Upper lobe of left lung (tissue), 4 donors: ENCODE measurements at regions not wholly inside any gene's neighbourhood (a gene's known extent, or its start where the extent isn't known, plus 50 kb on each side); places are given as distances from the start of the nearest gene placed in this dataset.

Source experiments
- POLR2A ChIP-seq, 4 donors: fragments of 450-650 bp; IDR thresholded peaks; one replicate each; pipeline ENCODE4 v1.5.1; 2016 to 2017; ENCODE audit warnings: antibody characterized with exemption in 4 of 4, mild to moderate bottlenecking in 2 of 4
- POLR2AphosphoS5 ChIP-seq, 2 donors: sonication (generic); formaldehyde crosslinking; IDR thresholded peaks; one replicate each; pipeline ENCODE4 v1.5.1; 2017; ENCODE audit warnings: antibody characterized with exemption in 2 of 2
- TF ChIP-seq, protein P1 (sequence below), 6 experiments: fragments of 450-650 bp in 4 of 6; fragments of 200-600 bp in 2 of 6; sonication (generic) in 2 of 6; IDR thresholded peaks; one replicate each; pipeline ENCODE4 v1.5.1; 2016 to 2019; ENCODE audit warnings: antibody characterized with exemption in 6 of 6

DNA sequence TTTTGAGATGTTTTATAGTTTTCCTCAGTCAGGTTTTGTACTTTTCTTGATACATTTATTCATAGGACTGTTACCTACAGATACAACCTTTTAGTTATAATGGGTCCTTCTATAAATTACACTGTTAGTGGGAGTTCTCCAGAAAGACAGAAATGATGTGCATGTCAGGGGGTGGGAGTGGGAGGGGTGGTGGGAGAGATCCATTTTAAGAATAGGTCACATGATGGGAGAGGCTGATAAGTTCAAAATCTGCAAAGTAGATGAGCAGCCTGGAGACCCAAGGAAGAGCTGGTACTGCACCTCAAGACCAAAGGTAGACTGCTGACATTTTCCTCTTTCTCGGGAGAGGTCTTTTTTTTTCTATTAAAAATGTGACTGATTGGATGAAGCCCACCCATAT lies 408.0 kb upstream of the GJE1 start:
- TF ChIP-seq, protein P1, sequence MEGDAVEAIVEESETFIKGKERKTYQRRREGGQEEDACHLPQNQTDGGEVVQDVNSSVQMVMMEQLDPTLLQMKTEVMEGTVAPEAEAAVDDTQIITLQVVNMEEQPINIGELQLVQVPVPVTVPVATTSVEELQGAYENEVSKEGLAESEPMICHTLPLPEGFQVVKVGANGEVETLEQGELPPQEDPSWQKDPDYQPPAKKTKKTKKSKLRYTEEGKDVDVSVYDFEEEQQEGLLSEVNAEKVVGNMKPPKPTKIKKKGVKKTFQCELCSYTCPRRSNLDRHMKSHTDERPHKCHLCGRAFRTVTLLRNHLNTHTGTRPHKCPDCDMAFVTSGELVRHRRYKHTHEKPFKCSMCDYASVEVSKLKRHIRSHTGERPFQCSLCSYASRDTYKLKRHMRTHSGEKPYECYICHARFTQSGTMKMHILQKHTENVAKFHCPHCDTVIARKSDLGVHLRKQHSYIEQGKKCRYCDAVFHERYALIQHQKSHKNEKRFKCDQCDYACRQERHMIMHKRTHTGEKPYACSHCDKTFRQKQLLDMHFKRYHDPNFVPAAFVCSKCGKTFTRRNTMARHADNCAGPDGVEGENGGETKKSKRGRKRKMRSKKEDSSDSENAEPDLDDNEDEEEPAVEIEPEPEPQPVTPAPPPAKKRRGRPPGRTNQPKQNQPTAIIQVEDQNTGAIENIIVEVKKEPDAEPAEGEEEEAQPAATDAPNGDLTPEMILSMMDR (IDR thresholded peaks at IDR 0.05), result no peak
- no peak for TF ChIP-seq POLR2AphosphoS5 (IDR thresholded peaks at IDR 0.05)
- no peak for TF ChIP-seq POLR2A (IDR thresholded peaks at IDR 0.05)
